ENCODE measurements at regions not wholly inside any gene's neighbourhood (a gene's known extent, or its start where the extent isn't known, plus 50 kb on each side); places are given as distances from the start of the nearest gene placed in this dataset.

GRCh38 chr18:37930640-37931039, 365.0 kb upstream of the CELF4 start:
- no peak overlapping the region for H3K23ac ChIP-seq (ENCODE audit: low read length in 2 of 2)
- H3K27ac ChIP-seq (ENCODE audit: low read length, poor library complexity, severe bottlenecking), result no peak overlapping the region
- H2BK120ac ChIP-seq (ENCODE audit: low read depth, low read length), result no peak overlapping the region
- H2AFZ ChIP-seq (ENCODE audit: low read depth, low read length), result no peak overlapping the region
- H2BK15ac ChIP-seq (ENCODE audit: low read depth, poor library complexity, severe bottlenecking), result no peak overlapping the region
- no peak overlapping the region for H4K8ac ChIP-seq (ENCODE audit: low read length)
- WGBS, result 77% methylated on average over 3 of the region's 4 CpGs
- no peak overlapping the region for H3K4me2 ChIP-seq (ENCODE audit: low read length, poor library complexity, severe bottlenecking)
- no peaks in the 10 kb centered on the region for H3K79me1 ChIP-seq (replicated peaks; ENCODE audit: low read length, poor library complexity, severe bottlenecking)
- peaks cover 4% of the 10 kb centered on the region for H3K9me3 ChIP-seq (ENCODE audit: control insufficient read depth, low read length)
- no peaks in the 10 kb centered on the region for H3K4me1 ChIP-seq (ENCODE audit: control insufficient read depth, insufficient read depth, low read depth, low read length)
- H3K4ac ChIP-seq (ENCODE audit: low read depth in 1 of 2, low read length in 2 of 2), result no peak overlapping the region
- no peaks in the 10 kb centered on the region for H3K27me3 ChIP-seq (ENCODE audit: control insufficient read depth in 1 of 2, insufficient read depth in 1 of 2, low read length in 2 of 2)
- no peak overlapping the region for H3K9ac ChIP-seq (ENCODE audit: low read length)
- no peak overlapping the region for H4K91ac ChIP-seq (ENCODE audit: low read length)
- H2BK12ac ChIP-seq (ENCODE audit: low read length in 2 of 2), result no peak overlapping the region
- DNase-seq, result no peak
- no peak overlapping the region for H3K14ac ChIP-seq (ENCODE audit: low read length in 2 of 2)
- H2BK5ac ChIP-seq (ENCODE audit: low read depth, low read length, poor library complexity, severe bottlenecking), result no peak overlapping the region
- H2AK5ac ChIP-seq (ENCODE audit: low read length, severe bottlenecking), result no peak overlapping the region
- H3K36me3 ChIP-seq (ENCODE audit: control insufficient read depth in 1 of 2, insufficient read depth in 2 of 2, low read depth in 1 of 2, low read length in 2 of 2), result no peaks in the 10 kb centered on the region
- H3K4me3 ChIP-seq (ENCODE audit: insufficient read depth in 1 of 2, low read depth in 1 of 2, low read length in 2 of 2), result no peak overlapping the region
- H3K18ac ChIP-seq (ENCODE audit: low read depth in 1 of 2, low read length in 2 of 2), result no peak overlapping the region

- Histone ChIP-seq H3K4me2 (ENCODE audit: low read length, poor library complexity, severe bottlenecking) (no peak overlapping the region), H3K27me3 (ENCODE audit: control insufficient read depth in 1 of 2, insufficient read depth in 1 of 2, low read length in 2 of 2) (no peaks in the 10 kb centered on the region), H2AK5ac (ENCODE audit: low read length, severe bottlenecking) (no peak overlapping the region), H3K18ac (ENCODE audit: low read depth in 1 of 2, low read length in 2 of 2) (no peak overlapping the region), H4K91ac (ENCODE audit: low read length) (no peak overlapping the region), H3K4ac (ENCODE audit: low read depth in 1 of 2, low read length in 2 of 2) (no peak overlapping the region), H3K36me3 (ENCODE audit: control insufficient read depth in 1 of 2, insufficient read depth in 2 of 2, low read depth in 1 of 2, low read length in 2 of 2) (no peaks in the 10 kb centered on the region), H3K23ac (ENCODE audit: low read length in 2 of 2) (no peak overlapping the region), H2BK12ac (ENCODE audit: low read length in 2 of 2) (no peak overlapping the region), H3K14ac (ENCODE audit: low read length in 2 of 2) (no peak overlapping the region), H3K9ac (ENCODE audit: low read length) (no peak overlapping the region), H3K79me1 (replicated peaks; ENCODE audit: low read length, poor library complexity, severe bottlenecking) (no peaks in the 10 kb centered on the region), H2BK15ac (ENCODE audit: low read depth, poor library complexity, severe bottlenecking) (no peak overlapping the region), H2AFZ (ENCODE audit: low read depth, low read length) (no peak overlapping the region), H2BK5ac (ENCODE audit: low read depth, low read length, poor library complexity, severe bottlenecking) (no peak overlapping the region), H3K9me3 (ENCODE audit: control insufficient read depth, low read length) (no peaks in the 10 kb centered on the region), H4K8ac (ENCODE audit: low read length) (no peak overlapping the region), H2BK120ac (ENCODE audit: low read depth, low read length) (no peak overlapping the region), H3K4me3 (ENCODE audit: insufficient read depth in 1 of 2, low read depth in 1 of 2, low read length in 2 of 2) (no peak overlapping the region), H3K4me1 (ENCODE audit: control insufficient read depth, insufficient read depth, low read depth, low read length) (no peaks in the 10 kb centered on the region), H3K27ac (ENCODE audit: low read length, poor library complexity, severe bottlenecking) (no peak overlapping the region)
- no peak for DNase-seq
Measured at GRCh38 chr18:37922162-37922561, 356.6 kb upstream of the CELF4 start.

- no peak overlapping the region for H4K91ac ChIP-seq (ENCODE audit: low read length)
- no peak overlapping the region for H3K4me2 ChIP-seq (ENCODE audit: low read length, poor library complexity, severe bottlenecking)
Measured at GRCh38 chr18:37920865-37921264, 355.3 kb upstream of the CELF4 start.

GRCh38 chr18:37913051-37913450, 347.5 kb upstream of the CELF4 start:
- no peak overlapping the region for H3K14ac ChIP-seq (ENCODE audit: low read length in 2 of 2)
- no CpG with 5 or more reads among the region's 1 CpG for WGBS
- H2BK5ac ChIP-seq (ENCODE audit: low read depth, low read length, poor library complexity, severe bottlenecking), result no peak overlapping the region
- H3K18ac ChIP-seq (ENCODE audit: low read depth in 1 of 2, low read length in 2 of 2), result no peak overlapping the region
- H3K9me3 ChIP-seq (ENCODE audit: control insufficient read depth, low read length), result no peaks in the 10 kb centered on the region
- no peaks in the 10 kb centered on the region for H3K4me1 ChIP-seq (ENCODE audit: control insufficient read depth, insufficient read depth, low read depth, low read length)
- H4K91ac ChIP-seq (ENCODE audit: low read length), result no peak overlapping the region
- no peak for DNase-seq
- H3K27me3 ChIP-seq (ENCODE audit: control insufficient read depth in 1 of 2, insufficient read depth in 1 of 2, low read length in 2 of 2), result no peaks in the 10 kb centered on the region
- H2AK5ac ChIP-seq (ENCODE audit: low read length, severe bottlenecking), result no peak overlapping the region
- no peak overlapping the region for H3K27ac ChIP-seq (ENCODE audit: low read length, poor library complexity, severe bottlenecking)
- H4K8ac ChIP-seq (ENCODE audit: low read length), result no peak overlapping the region
- H3K4me3 ChIP-seq (ENCODE audit: insufficient read depth in 1 of 2, low read depth in 1 of 2, low read length in 2 of 2), result no peak overlapping the region
- no peaks in the 10 kb centered on the region for H3K36me3 ChIP-seq (ENCODE audit: control insufficient read depth in 1 of 2, insufficient read depth in 2 of 2, low read depth in 1 of 2, low read length in 2 of 2)
- no peak overlapping the region for H3K4ac ChIP-seq (ENCODE audit: low read depth in 1 of 2, low read length in 2 of 2)
- H2BK12ac ChIP-seq (ENCODE audit: low read length in 2 of 2), result no peak overlapping the region
- H3K9ac ChIP-seq (ENCODE audit: low read length), result no peak overlapping the region
- H3K4me2 ChIP-seq (ENCODE audit: low read length, poor library complexity, severe bottlenecking), result no peak overlapping the region
- H2BK15ac ChIP-seq (ENCODE audit: low read depth, poor library complexity, severe bottlenecking), result no peak overlapping the region
- no peak overlapping the region for H2AFZ ChIP-seq (ENCODE audit: low read depth, low read length)
- H3K23ac ChIP-seq (ENCODE audit: low read length in 2 of 2), result no peak overlapping the region
- H3K79me1 ChIP-seq (replicated peaks; ENCODE audit: low read length, poor library complexity, severe bottlenecking), result no peaks in the 10 kb centered on the region
- H2BK120ac ChIP-seq (ENCODE audit: low read depth, low read length), result no peak overlapping the region

More at GRCh38 chr18:37920865-37921264, 355.3 kb upstream of the CELF4 start:
- Histone ChIP-seq H3K4me1 (ENCODE audit: control insufficient read depth, insufficient read depth, low read depth, low read length) (no peaks in the 10 kb centered on the region), H2BK15ac (ENCODE audit: low read depth, poor library complexity, severe bottlenecking) (no peak overlapping the region), H2BK120ac (ENCODE audit: low read depth, low read length) (no peak overlapping the region), H2BK12ac (ENCODE audit: low read length in 2 of 2) (no peak overlapping the region), H3K79me1 (replicated peaks; ENCODE audit: low read length, poor library complexity, severe bottlenecking) (no peaks in the 10 kb centered on the region), H2AK5ac (ENCODE audit: low read length, severe bottlenecking) (no peak overlapping the region), H3K27me3 (ENCODE audit: control insufficient read depth in 1 of 2, insufficient read depth in 1 of 2, low read length in 2 of 2) (no peaks in the 10 kb centered on the region), H3K14ac (ENCODE audit: low read length in 2 of 2) (no peak overlapping the region), H3K36me3 (ENCODE audit: control insufficient read depth in 1 of 2, insufficient read depth in 2 of 2, low read depth in 1 of 2, low read length in 2 of 2) (no peaks in the 10 kb centered on the region), H2BK5ac (ENCODE audit: low read depth, low read length, poor library complexity, severe bottlenecking) (no peak overlapping the region), H2AFZ (ENCODE audit: low read depth, low read length) (no peak overlapping the region), H3K27ac (ENCODE audit: low read length, poor library complexity, severe bottlenecking) (no peak overlapping the region), H4K8ac (ENCODE audit: low read length) (no peak overlapping the region), H3K18ac (ENCODE audit: low read depth in 1 of 2, low read length in 2 of 2) (no peak overlapping the region), H3K23ac (ENCODE audit: low read length in 2 of 2) (no peak overlapping the region), H3K4ac (ENCODE audit: low read depth in 1 of 2, low read length in 2 of 2) (no peak overlapping the region), H3K4me3 (ENCODE audit: insufficient read depth in 1 of 2, low read depth in 1 of 2, low read length in 2 of 2) (no peak overlapping the region), H3K9ac (ENCODE audit: low read length) (no peak overlapping the region), H3K9me3 (ENCODE audit: control insufficient read depth, low read length) (no peaks in the 10 kb centered on the region)
- WGBS, result 92% methylated on average over 3 of the region's 4 CpGs
- DNase-seq, result no peak
